SU-DHL-6 (cell line): ENCODE measurements at regions not wholly inside any gene's neighbourhood (a gene's known extent, or its start where the extent isn't known, plus 50 kb on each side); places are given as distances from the start of the nearest gene placed in this dataset.

Experiments used
- H2AFZ ChIP-seq: fragments of 200-600 bp; sonication (generic); 2 replicates; pipeline ENCODE4 v1.6.1; 2014; ENCODE audit warnings: low read depth, mild to moderate bottlenecking, moderate library complexity, mixed read lengths, antibody characterized with exemption, low read length; ENCODE audit not compliant: severe bottlenecking
- H3F3A ChIP-seq: fragments of 200-600 bp; shearing (Covaris generic); 2 replicates; pipeline ENCODE4 v1.6.0; 2016; ENCODE audit warnings: antibody characterized with exemption, mild to moderate bottlenecking; ENCODE audit not compliant: insufficient read depth
- H3K27ac ChIP-seq: fragments of 200-600 bp; sonication (generic); 2 replicates; pipeline ENCODE4 v1.5.1; 2016; ENCODE audit warnings: low read depth, mild to moderate bottlenecking, low read length, moderate library complexity, mixed read lengths
- H3K27me3 ChIP-seq: fragments of 200-600 bp; sonication (generic), shearing (Covaris generic); 2 replicates; pipeline ENCODE4 v1.6.0; 2014; ENCODE audit warnings: mild to moderate bottlenecking, low read length
- H3K36me3 ChIP-seq: fragments of 200-600 bp; sonication (generic); 2 replicates; pipeline ENCODE4 v1.6.1; 2014; ENCODE audit warnings: mild to moderate bottlenecking, low read length, mixed read lengths
- H3K4me2 ChIP-seq: fragments of 300-600, 200-600 bp; shearing (Covaris generic), sonication (generic); 2 replicates; pipeline ENCODE4 v1.6.0; 2014; ENCODE audit warnings: low read length, low read depth, mild to moderate bottlenecking; ENCODE audit not compliant: poor library complexity, severe bottlenecking
- H3K4me3 ChIP-seq: fragments of 200-600 bp; sonication (generic); 2 replicates; pipeline ENCODE4 v1.5.1; 2014; ENCODE audit warnings: antibody characterized with exemption, low read length, mild to moderate bottlenecking, mixed read lengths; ENCODE audit not compliant: insufficient read depth, poor library complexity, severe bottlenecking
- H3K79me2 ChIP-seq: fragments of 200-600 bp; sonication (generic); 2 replicates; pipeline ENCODE4 v1.6.1; 2014; ENCODE audit warnings: mild to moderate bottlenecking, low read length, moderate library complexity; ENCODE audit not compliant: insufficient read depth
- H3K9ac ChIP-seq: fragments of 200-600 bp; sonication (generic); 2 replicates; pipeline ENCODE4 v1.7.0; 2014; ENCODE audit warnings: mild to moderate bottlenecking, low read length
- H3K9me2 ChIP-seq: fragments of 200-600 bp; sonication (generic); replicated peaks from 2 replicates; pipeline ENCODE4 v1.6.1; 2014; ENCODE audit warnings: low read length; ENCODE audit not compliant: insufficient read depth
- H3K9me3 ChIP-seq: fragments of 200-600 bp; sonication (generic); 2 replicates; pipeline ENCODE4 v1.6.1; 2014; ENCODE audit warnings: low read length, mixed read lengths; ENCODE audit not compliant: insufficient read depth
- H4K20me1 ChIP-seq: fragments of 200-600 bp; sonication (generic); 2 replicates; pipeline ENCODE4 v1.6.1; 2014; ENCODE audit warnings: low read depth, mild to moderate bottlenecking, antibody characterized with exemption, low read length, moderate library complexity, mixed read lengths
- EZH2phosphoT487 ChIP-seq: fragments of 200-600 bp; sonication (generic), shearing (Covaris generic); conservative IDR thresholded peaks from 2 replicates; pipeline ENCODE4 v1.6.1; 2018; ENCODE audit warnings: mild to moderate bottlenecking, antibody characterized with exemption, low read length, moderate library complexity, mixed read lengths
- TF ChIP-seq, protein P1 (sequence below): fragments of 200-600 bp; sonication (generic); IDR thresholded peaks from one replicate; pipeline ENCODE4 v1.5.1; 2017; ENCODE audit warnings: antibody characterized with exemption, mild to moderate bottlenecking, low read length, moderate library complexity; ENCODE audit not compliant: insufficient read depth, poor library complexity, severe bottlenecking

DNA sequence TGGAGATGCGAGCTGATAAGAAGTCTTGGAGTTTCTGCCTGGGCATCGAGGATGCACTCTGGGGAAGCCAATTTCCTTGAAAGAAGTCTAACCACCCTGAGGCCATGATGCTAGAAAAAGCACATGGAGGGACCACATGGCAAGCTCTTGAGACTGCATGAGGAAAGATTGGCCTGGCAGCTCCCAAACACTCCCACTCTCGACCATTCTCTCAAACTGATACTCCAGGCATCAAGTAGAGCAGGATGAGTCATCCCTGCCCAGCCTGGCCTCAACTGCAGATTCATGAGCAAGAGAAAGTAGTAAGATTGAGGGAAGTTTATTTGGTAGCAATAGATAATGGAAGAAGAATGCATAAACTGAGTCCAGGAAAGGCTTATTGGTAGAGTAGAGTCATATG, 194.3 kb downstream of the KIF18A start:
- H3K9ac ChIP-seq = no peak overlapping the region

DNA sequence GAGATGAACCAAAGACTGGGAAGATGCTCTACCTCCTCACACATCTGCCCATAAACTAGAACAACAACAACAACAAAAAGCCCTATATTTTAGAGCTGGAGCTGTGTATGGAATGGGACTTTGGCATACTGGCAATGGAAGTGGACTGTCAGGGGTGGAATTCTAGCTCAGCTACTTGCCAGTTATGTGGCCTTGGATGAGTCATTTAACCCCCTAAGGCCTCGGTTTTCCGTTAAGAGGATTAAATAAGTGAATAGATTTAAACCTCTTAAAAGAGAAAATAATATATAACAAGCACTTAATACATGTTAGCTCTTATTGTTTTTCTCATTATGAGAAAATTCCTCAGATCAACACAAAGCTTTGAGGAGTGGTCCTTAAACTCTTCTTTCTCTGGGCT, 195.0 kb downstream of the KIF18A start:
- no peaks in the 10 kb centered on the region for H3F3A ChIP-seq
- no peaks in the 10 kb centered on the region for H3K9me3 ChIP-seq
- H3K36me3 ChIP-seq = no peaks in the 10 kb centered on the region
- H4K20me1 ChIP-seq = no peaks in the 10 kb centered on the region
- H3K9ac ChIP-seq = no peak overlapping the region
- TF ChIP-seq, protein P1, sequence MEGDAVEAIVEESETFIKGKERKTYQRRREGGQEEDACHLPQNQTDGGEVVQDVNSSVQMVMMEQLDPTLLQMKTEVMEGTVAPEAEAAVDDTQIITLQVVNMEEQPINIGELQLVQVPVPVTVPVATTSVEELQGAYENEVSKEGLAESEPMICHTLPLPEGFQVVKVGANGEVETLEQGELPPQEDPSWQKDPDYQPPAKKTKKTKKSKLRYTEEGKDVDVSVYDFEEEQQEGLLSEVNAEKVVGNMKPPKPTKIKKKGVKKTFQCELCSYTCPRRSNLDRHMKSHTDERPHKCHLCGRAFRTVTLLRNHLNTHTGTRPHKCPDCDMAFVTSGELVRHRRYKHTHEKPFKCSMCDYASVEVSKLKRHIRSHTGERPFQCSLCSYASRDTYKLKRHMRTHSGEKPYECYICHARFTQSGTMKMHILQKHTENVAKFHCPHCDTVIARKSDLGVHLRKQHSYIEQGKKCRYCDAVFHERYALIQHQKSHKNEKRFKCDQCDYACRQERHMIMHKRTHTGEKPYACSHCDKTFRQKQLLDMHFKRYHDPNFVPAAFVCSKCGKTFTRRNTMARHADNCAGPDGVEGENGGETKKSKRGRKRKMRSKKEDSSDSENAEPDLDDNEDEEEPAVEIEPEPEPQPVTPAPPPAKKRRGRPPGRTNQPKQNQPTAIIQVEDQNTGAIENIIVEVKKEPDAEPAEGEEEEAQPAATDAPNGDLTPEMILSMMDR = no peak
- no peak for TF ChIP-seq EZH2phosphoT487
- no peaks in the 10 kb centered on the region for H3K27me3 ChIP-seq
- H3K79me2 ChIP-seq = no peaks in the 10 kb centered on the region
- H2AFZ ChIP-seq = no peak overlapping the region
- H3K4me2 ChIP-seq = no peak overlapping the region
- H3K27ac ChIP-seq = no peak overlapping the region
- H3K4me3 ChIP-seq = no peak overlapping the region
- H3K9me2 ChIP-seq = no peaks in the 10 kb centered on the region

More for the DNA sequence above, 194.3 kb downstream of the KIF18A start:
- no peaks in the 10 kb centered on the region for H3K9me2 ChIP-seq
- no peak overlapping the region for H2AFZ ChIP-seq
- no peaks in the 10 kb centered on the region for H3K27me3 ChIP-seq
- no peaks in the 10 kb centered on the region for H3K36me3 ChIP-seq
- no peak overlapping the region for H3K4me2 ChIP-seq
- H3K27ac ChIP-seq = no peak overlapping the region
- H3F3A ChIP-seq = no peaks in the 10 kb centered on the region
- H4K20me1 ChIP-seq = no peaks in the 10 kb centered on the region
- no peaks in the 10 kb centered on the region for H3K79me2 ChIP-seq
- TF ChIP-seq, protein P1 = no peak
- H3K4me3 ChIP-seq = no peak overlapping the region
- H3K9me3 ChIP-seq = no peaks in the 10 kb centered on the region

DNA sequence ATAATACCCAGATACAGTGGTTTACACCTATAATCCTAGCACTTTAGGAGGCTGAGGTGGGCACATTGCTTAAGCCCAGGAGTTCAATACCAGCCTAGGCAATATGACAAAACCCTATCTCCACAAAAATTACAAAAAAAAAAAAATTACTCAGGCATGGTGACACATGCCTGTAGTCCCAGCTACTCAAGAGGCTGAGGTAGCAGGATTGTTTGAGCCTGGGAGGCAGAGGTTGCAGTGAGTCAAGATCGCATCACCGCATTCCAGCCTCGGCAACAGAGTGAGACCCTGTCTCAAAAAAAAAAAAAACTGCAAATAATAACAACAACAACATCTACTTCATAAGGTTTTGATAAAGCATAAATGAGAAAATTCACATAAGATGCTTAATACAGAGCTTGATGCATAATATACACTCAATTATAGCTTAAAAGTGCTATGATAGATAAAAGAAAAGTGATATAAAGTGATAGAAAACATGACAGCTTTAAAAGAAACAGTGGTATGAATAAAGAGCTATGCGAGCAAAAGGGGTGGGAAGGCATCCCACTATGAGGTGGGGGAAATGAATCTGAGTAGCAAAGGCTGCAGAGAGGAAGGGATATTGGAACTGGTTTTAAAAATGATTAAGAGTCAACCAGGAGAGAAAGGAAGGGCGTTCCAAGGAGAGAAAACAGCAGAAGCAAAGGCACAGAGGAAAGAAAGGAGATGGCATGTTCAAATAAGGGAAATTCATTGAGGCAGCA, 197.6 kb downstream of the KIF18A start:
- H2AFZ ChIP-seq = no peak overlapping the region
- H3K79me2 ChIP-seq = no peaks in the 10 kb centered on the region
- H3K9ac ChIP-seq = no peak overlapping the region
- H3K9me3 ChIP-seq = no peaks in the 10 kb centered on the region
- TF ChIP-seq, protein P1 = no peak
- no peak for TF ChIP-seq EZH2phosphoT487
- no peak overlapping the region for H3K4me3 ChIP-seq
- H3K27ac ChIP-seq = no peak overlapping the region
- H4K20me1 ChIP-seq = no peaks in the 10 kb centered on the region
- H3K27me3 ChIP-seq = no peaks in the 10 kb centered on the region
- H3K36me3 ChIP-seq = no peaks in the 10 kb centered on the region
- no peaks in the 10 kb centered on the region for H3K9me2 ChIP-seq
- no peaks in the 10 kb centered on the region for H3F3A ChIP-seq
- H3K4me2 ChIP-seq = no peak overlapping the region
